ENCODE measurements at regions not wholly inside any gene's neighbourhood (a gene's known extent, or its start where the extent isn't known, plus 50 kb on each side); places are given as distances from the start of the nearest gene placed in this dataset.

- TF ChIP-seq CHD7 (IDR thresholded peaks at IDR 0.05; ENCODE audit: insufficient replicate concordance, low read length) = no peak
- TF ChIP-seq GABPA (IDR thresholded peaks at IDR 0.05; ENCODE audit: borderline replicate concordance, insufficient read depth, low read length) = no peak
Observed at GRCh38 chr1:218516526-218516925, 171.4 kb downstream of the TGFB2 start (continued).
